ENCODE measurements at regions not wholly inside any gene's neighbourhood (a gene's known extent, or its start where the extent isn't known, plus 50 kb on each side); places are given as distances from the start of the nearest gene placed in this dataset.

GRCh38 chr9:99427260-99427659 is 205.2 kb downstream of the SEC61B start (continued):
- no peak for TF ChIP-seq E2F6 (IDR thresholded peaks at IDR 0.05; ENCODE audit: borderline replicate concordance in 1 of 2, extremely low read depth in 1 of 2, insufficient read depth in 1 of 2, insufficient read length in 1 of 2, low read depth in 1 of 2, low read length in 1 of 2, poor library complexity in 1 of 2, severe bottlenecking in 1 of 2)
- TF ChIP-seq CTCFL (IDR thresholded peaks at IDR 0.05; ENCODE audit: borderline replicate concordance, insufficient read depth, low read depth, low read length, poor library complexity, severe bottlenecking): no peak
- no peak for TF ChIP-seq EHMT2 (IDR thresholded peaks at IDR 0.05)
- no peak for TF ChIP-seq NFIC (IDR thresholded peaks at IDR 0.05)
- TF ChIP-seq BHLHE40 (IDR thresholded peaks at IDR 0.05; ENCODE audit: low read length): no peak
- no peak for TF ChIP-seq CREB1 (IDR thresholded peaks at IDR 0.05)
- no peak for TF ChIP-seq CREB1 (CRISPR knock-in tag; IDR thresholded peaks at IDR 0.05)
- TF ChIP-seq SRF (CRISPR knock-in tag; IDR thresholded peaks at IDR 0.05): no peak
- TF ChIP-seq NFE2 (IDR thresholded peaks at IDR 0.05; ENCODE audit: low read depth): no peak
- no peak for TF ChIP-seq ZKSCAN8 (CRISPR knock-in tag; IDR thresholded peaks at IDR 0.05)
